SK-N-SH (cell line): ENCODE measurements at regions not wholly inside any gene's neighbourhood (a gene's known extent, or its start where the extent isn't known, plus 50 kb on each side); places are given as distances from the start of the nearest gene placed in this dataset.

ENCODE experiments used
- CTCF ChIP-seq: fragments of 200-600 bp; sonication (generic); IDR thresholded peaks from 2 replicates; pipeline ENCODE4 v1.6.1; 2017; ENCODE audit warnings: antibody characterized with exemption, mild to moderate bottlenecking, moderate library complexity
- EZH2phosphoT487 ChIP-seq: fragments of 200-600 bp; sonication (generic); IDR thresholded peaks from 2 replicates; pipeline ENCODE4 v1.6.1; 2017; ENCODE audit warnings: low read depth, mixed run types, mild to moderate bottlenecking, antibody characterized with exemption, moderate library complexity, borderline replicate concordance
- FOXM1 ChIP-seq: IDR thresholded peaks from 2 replicates; pipeline ENCODE4 v1.4.0; 2012; ENCODE audit warnings: low read depth, mild to moderate bottlenecking
- POLR2AphosphoS5 ChIP-seq: IDR thresholded peaks from 2 replicates; pipeline ENCODE4 v1.6.1; 2012; ENCODE audit warnings: low read depth, low read length
- RAD21 ChIP-seq: IDR thresholded peaks from 2 replicates; pipeline ENCODE4 v1.6.1; 2012; ENCODE audit warnings: mild to moderate bottlenecking, low read length
- REST ChIP-seq: IDR thresholded peaks from 2 replicates; pipeline ENCODE4 v1.6.1; 2012; ENCODE audit warnings: mild to moderate bottlenecking, low read depth, low read length, moderate library complexity
- TAF1 ChIP-seq: IDR thresholded peaks from 2 replicates; pipeline ENCODE4 v1.6.1; 2012; ENCODE audit warnings: low read depth, mild to moderate bottlenecking, low read length, moderate library complexity, borderline replicate concordance
- TCF12 ChIP-seq: IDR thresholded peaks from 2 replicates; pipeline ENCODE4 v1.4.0; 2012
- YY1 ChIP-seq: IDR thresholded peaks from 2 replicates; pipeline ENCODE4 v1.4.0; 2012; ENCODE audit warnings: low read depth, mild to moderate bottlenecking
- TF ChIP-seq, protein P1 (sequence below): IDR thresholded peaks from 2 replicates; pipeline ENCODE4 v1.4.0; 2012; ENCODE audit warnings: low read depth, borderline replicate concordance

GRCh38 chr15:35931799-35932341, 385.9 kb upstream of the DPH6 start:
- no peak for TF ChIP-seq REST
- TF ChIP-seq CTCF, result no peak
- no peak for TF ChIP-seq POLR2AphosphoS5
- TF ChIP-seq YY1, result no peak
- TF ChIP-seq RAD21, result no peak
- TF ChIP-seq TAF1, result no peak
- no peak for TF ChIP-seq FOXM1
- TF ChIP-seq, protein P1, sequence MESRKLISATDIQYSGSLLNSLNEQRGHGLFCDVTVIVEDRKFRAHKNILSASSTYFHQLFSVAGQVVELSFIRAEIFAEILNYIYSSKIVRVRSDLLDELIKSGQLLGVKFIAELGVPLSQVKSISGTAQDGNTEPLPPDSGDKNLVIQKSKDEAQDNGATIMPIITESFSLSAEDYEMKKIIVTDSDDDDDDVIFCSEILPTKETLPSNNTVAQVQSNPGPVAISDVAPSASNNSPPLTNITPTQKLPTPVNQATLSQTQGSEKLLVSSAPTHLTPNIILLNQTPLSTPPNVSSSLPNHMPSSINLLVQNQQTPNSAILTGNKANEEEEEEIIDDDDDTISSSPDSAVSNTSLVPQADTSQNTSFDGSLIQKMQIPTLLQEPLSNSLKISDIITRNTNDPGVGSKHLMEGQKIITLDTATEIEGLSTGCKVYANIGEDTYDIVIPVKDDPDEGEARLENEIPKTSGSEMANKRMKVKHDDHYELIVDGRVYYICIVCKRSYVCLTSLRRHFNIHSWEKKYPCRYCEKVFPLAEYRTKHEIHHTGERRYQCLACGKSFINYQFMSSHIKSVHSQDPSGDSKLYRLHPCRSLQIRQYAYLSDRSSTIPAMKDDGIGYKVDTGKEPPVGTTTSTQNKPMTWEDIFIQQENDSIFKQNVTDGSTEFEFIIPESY, result no peak
- no peak for TF ChIP-seq EZH2phosphoT487
- no peak for TF ChIP-seq TCF12
